ENCODE measurements at regions not wholly inside any gene's neighbourhood (a gene's known extent, or its start where the extent isn't known, plus 50 kb on each side); places are given as distances from the start of the nearest gene placed in this dataset.

- no peak for TF ChIP-seq CTCF (IDR thresholded peaks at IDR 0.05)
- no peak for TF ChIP-seq POLR2A (IDR thresholded peaks at IDR 0.05)
- no peak for TF ChIP-seq POLR2AphosphoS5 (IDR thresholded peaks at IDR 0.05)
These were observed 139.9 kb downstream of the TBXT start for GRCh38 chr6:166027761-166028160.

All from prostate gland (tissue), 2 donors.